SK-N-SH treated with all-trans-retinoic acid at 6 μM for 48 hours (cell line): ENCODE measurements at regions not wholly inside any gene's neighbourhood (a gene's known extent, or its start where the extent isn't known, plus 50 kb on each side); places are given as distances from the start of the nearest gene placed in this dataset.

Source experiments
- ATAC-seq: fragments of 200-7000 bp; cut with Tn5 transposase; 3 replicates; pipeline ENCODE4 v1.9.1; 2020; ENCODE audit warnings: mild to moderate bottlenecking, moderate library complexity
- ARNTL ChIP-seq: fragments of 450-650 bp; formaldehyde crosslinking; IDR thresholded peaks from 2 replicates; pipeline ENCODE4 v1.5.0; 2020; ENCODE audit warnings: low read depth, mild to moderate bottlenecking, moderate library complexity, borderline replicate concordance
- BACH2 ChIP-seq: fragments of 250-450 bp; sonication (Bioruptor Pico); IDR thresholded peaks from 2 replicates; pipeline ENCODE4 v1.9.0; 2021; ENCODE audit warnings: mild to moderate bottlenecking, borderline replicate concordance
- CSDC2 ChIP-seq: fragments of 250-450 bp; sonication (Bioruptor Pico); IDR thresholded peaks from 2 replicates; pipeline ENCODE4 v1.5.0; 2020; ENCODE audit warnings: mild to moderate bottlenecking, moderate library complexity
- ESRRG ChIP-seq: fragments of 250-450 bp; sonication (Bioruptor Pico); IDR thresholded peaks from 2 replicates; pipeline ENCODE4 v1.6.1; 2021; ENCODE audit warnings: mild to moderate bottlenecking
- GLIS3 ChIP-seq: fragments of 250-450 bp; sonication (Bioruptor Pico); IDR thresholded peaks from 2 replicates; pipeline ENCODE4 v1.5.0; 2020; ENCODE audit warnings: mild to moderate bottlenecking, moderate library complexity
- ISL1 ChIP-seq: fragments of 250-450 bp; sonication (Bioruptor Pico); IDR thresholded peaks from 2 replicates; pipeline ENCODE4 v2.1.2; 2022; ENCODE audit warnings: mild to moderate bottlenecking, moderate library complexity
- OSR1 ChIP-seq: fragments of 250-450 bp; sonication (Bioruptor Pico); IDR thresholded peaks from 2 replicates; pipeline ENCODE4 v1.8.0; 2022; ENCODE audit warnings: moderate library complexity, mild to moderate bottlenecking, inconsistent platforms
- PPARA ChIP-seq: fragments of 250-450 bp; sonication (Bioruptor Pico); IDR thresholded peaks from 2 replicates; pipeline ENCODE4 v1.5.0; 2020; ENCODE audit warnings: mild to moderate bottlenecking, borderline replicate concordance
- RARB ChIP-seq: fragments of 250-450 bp; sonication (Bioruptor Pico); IDR thresholded peaks from 2 replicates; pipeline ENCODE4 v1.8.0; 2021; ENCODE audit warnings: mild to moderate bottlenecking, moderate library complexity
- TOX ChIP-seq: fragments of 250-450 bp; sonication (Bioruptor Pico); IDR thresholded peaks from 2 replicates; pipeline ENCODE4 v1.8.0; 2021; ENCODE audit warnings: mild to moderate bottlenecking, moderate library complexity, borderline replicate concordance
- ZC3H10 ChIP-seq: fragments of 250-450 bp; sonication (Bioruptor Pico); IDR thresholded peaks from 2 replicates; pipeline ENCODE4 v1.5.1; 2021; ENCODE audit warnings: mild to moderate bottlenecking, moderate library complexity
- ZFP3 ChIP-seq: fragments of 250-450 bp; sonication (Bioruptor Pico); IDR thresholded peaks from 2 replicates; pipeline ENCODE4 v1.5.0; 2020; ENCODE audit warnings: mild to moderate bottlenecking, moderate library complexity
- ZFP30 ChIP-seq: fragments of 450-650 bp; formaldehyde crosslinking; IDR thresholded peaks from 2 replicates; pipeline ENCODE4 v1.5.0; 2022; ENCODE audit warnings: mild to moderate bottlenecking, moderate library complexity
- ZNF565 ChIP-seq: fragments of 450-650 bp; formaldehyde crosslinking; conservative IDR thresholded peaks from 2 replicates; pipeline ENCODE4 v1.5.0; 2020; ENCODE audit warnings: low read depth, mild to moderate bottlenecking, moderate library complexity
- ZNF70 ChIP-seq: fragments of 450-650 bp; formaldehyde crosslinking; IDR thresholded peaks from 2 replicates; pipeline ENCODE4 v1.5.0; 2020; ENCODE audit warnings: mild to moderate bottlenecking, moderate library complexity
- ZNF8 ChIP-seq: fragments of 450-650 bp; formaldehyde crosslinking; IDR thresholded peaks from 2 replicates; pipeline ENCODE4 v1.5.0; 2020; ENCODE audit warnings: mild to moderate bottlenecking, moderate library complexity
- TF ChIP-seq, protein P1 (sequence below): fragments of 250-450 bp; sonication (Bioruptor Pico); IDR thresholded peaks from 2 replicates; pipeline ENCODE4 v1.8.0; 2021; ENCODE audit warnings: low read depth, mild to moderate bottlenecking, moderate library complexity, borderline replicate concordance
- TF ChIP-seq, protein P2 (sequence below): fragments of 250-450 bp; sonication (Bioruptor Pico); IDR thresholded peaks from 2 replicates; pipeline ENCODE4 v1.5.0; 2020; ENCODE audit warnings: mild to moderate bottlenecking, moderate library complexity
- TF ChIP-seq, protein P3 (sequence below): fragments of 250-450 bp; sonication (Bioruptor Pico); IDR thresholded peaks from 2 replicates; pipeline ENCODE4 v1.5.1; 2021; ENCODE audit warnings: mild to moderate bottlenecking, moderate library complexity
- TF ChIP-seq, protein P4 (sequence below): fragments of 250-450 bp; sonication (Bioruptor Pico); IDR thresholded peaks from 2 replicates; pipeline ENCODE4 v1.5.1; 2020; ENCODE audit warnings: low read depth, mild to moderate bottlenecking, moderate library complexity
- TF ChIP-seq, protein P5 (sequence below): fragments of 250-450 bp; sonication (Bioruptor Pico); IDR thresholded peaks from 2 replicates; pipeline ENCODE4 v1.8.0; 2020; ENCODE audit warnings: mild to moderate bottlenecking, moderate library complexity, borderline replicate concordance

DNA sequence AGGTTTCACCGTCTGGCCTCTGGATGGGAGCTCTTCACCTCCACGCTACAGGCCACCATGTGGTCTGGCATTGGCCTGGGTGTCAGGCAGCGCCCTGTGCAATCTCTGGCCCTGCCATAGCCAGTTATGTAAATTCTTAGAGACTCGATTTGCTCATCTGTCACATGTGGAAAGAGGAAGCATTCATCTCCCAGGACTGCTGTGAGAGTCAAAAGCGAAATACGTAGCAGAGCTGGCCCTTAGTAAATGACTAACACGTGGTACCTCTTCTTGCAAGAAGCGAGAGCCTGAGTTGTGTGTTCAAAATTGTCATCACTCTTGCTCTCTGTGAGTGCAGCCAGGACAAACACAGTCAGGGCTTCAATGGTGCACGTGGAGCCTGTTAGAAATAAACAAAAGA is 159.0 kb upstream of the BACE2 start:
- TF ChIP-seq TOX = no peak
- TF ChIP-seq, protein P1, sequence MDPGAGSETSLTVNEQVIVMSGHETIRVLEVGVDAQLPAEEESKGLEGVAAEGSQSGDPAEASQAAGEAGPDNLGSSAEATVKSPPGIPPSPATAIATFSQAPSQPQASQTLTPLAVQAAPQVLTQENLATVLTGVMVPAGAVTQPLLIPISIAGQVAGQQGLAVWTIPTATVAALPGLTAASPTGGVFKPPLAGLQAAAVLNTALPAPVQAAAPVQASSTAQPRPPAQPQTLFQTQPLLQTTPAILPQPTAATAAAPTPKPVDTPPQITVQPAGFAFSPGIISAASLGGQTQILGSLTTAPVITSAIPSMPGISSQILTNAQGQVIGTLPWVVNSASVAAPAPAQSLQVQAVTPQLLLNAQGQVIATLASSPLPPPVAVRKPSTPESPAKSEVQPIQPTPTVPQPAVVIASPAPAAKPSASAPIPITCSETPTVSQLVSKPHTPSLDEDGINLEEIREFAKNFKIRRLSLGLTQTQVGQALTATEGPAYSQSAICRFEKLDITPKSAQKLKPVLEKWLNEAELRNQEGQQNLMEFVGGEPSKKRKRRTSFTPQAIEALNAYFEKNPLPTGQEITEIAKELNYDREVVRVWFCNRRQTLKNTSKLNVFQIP (CRISPR knock-in tag) = no peak
- TF ChIP-seq PPARA (CRISPR knock-in tag) = no peak
- TF ChIP-seq, protein P2, sequence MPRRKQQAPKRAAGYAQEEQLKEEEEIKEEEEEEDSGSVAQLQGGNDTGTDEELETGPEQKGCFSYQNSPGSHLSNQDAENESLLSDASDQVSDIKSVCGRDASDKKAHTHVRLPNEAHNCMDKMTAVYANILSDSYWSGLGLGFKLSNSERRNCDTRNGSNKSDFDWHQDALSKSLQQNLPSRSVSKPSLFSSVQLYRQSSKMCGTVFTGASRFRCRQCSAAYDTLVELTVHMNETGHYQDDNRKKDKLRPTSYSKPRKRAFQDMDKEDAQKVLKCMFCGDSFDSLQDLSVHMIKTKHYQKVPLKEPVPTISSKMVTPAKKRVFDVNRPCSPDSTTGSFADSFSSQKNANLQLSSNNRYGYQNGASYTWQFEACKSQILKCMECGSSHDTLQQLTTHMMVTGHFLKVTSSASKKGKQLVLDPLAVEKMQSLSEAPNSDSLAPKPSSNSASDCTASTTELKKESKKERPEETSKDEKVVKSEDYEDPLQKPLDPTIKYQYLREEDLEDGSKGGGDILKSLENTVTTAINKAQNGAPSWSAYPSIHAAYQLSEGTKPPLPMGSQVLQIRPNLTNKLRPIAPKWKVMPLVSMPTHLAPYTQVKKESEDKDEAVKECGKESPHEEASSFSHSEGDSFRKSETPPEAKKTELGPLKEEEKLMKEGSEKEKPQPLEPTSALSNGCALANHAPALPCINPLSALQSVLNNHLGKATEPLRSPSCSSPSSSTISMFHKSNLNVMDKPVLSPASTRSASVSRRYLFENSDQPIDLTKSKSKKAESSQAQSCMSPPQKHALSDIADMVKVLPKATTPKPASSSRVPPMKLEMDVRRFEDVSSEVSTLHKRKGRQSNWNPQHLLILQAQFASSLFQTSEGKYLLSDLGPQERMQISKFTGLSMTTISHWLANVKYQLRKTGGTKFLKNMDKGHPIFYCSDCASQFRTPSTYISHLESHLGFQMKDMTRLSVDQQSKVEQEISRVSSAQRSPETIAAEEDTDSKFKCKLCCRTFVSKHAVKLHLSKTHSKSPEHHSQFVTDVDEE (CRISPR knock-in tag) = no peak
- TF ChIP-seq, protein P3, sequence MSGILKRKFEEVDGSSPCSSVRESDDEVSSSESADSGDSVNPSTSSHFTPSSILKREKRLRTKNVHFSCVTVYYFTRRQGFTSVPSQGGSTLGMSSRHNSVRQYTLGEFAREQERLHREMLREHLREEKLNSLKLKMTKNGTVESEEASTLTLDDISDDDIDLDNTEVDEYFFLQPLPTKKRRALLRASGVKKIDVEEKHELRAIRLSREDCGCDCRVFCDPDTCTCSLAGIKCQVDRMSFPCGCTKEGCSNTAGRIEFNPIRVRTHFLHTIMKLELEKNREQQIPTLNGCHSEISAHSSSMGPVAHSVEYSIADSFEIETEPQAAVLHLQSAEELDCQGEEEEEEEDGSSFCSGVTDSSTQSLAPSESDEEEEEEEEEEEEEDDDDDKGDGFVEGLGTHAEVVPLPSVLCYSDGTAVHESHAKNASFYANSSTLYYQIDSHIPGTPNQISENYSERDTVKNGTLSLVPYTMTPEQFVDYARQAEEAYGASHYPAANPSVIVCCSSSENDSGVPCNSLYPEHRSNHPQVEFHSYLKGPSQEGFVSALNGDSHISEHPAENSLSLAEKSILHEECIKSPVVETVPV = no peak
- ATAC-seq = no peak

DNA sequence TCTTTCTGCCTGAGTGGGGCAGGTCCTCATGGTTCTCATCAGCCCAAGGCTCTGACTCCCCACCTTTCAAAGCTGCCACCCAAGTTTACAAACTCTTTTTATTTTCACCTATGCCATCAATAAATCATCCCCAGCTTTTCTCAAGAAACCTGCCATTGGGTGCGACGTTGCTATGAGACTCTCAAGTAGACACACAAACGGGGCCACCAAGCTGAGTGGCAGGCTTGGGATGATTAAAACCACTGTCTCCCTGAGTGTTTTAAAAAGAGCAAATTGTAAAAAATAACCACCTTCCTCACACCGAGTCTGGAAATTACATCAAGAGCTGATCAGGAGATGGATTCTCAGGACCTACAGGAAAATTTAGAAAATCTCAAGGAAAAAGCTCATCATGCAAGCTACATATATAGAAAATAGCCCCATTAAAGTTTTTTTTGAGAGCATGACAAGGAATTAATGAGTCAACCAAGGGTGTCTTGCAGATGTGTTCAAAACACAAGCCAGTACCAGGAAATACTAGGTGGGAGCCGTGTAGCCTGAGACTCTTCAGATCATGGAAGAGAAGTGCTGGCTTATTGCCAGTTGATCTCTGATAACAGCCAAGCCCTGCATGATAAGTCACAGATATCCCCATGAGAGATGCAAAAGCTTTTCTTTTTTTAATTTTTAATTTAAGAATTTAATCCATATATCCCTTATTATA is 158.4 kb upstream of the BACE2 start:
- TF ChIP-seq ZFP3 (CRISPR knock-in tag) = no peak
- no peak for TF ChIP-seq ZNF70 (CRISPR knock-in tag)
- no peak for TF ChIP-seq ISL1 (CRISPR knock-in tag)
- no peak for TF ChIP-seq OSR1 (CRISPR knock-in tag)
- no peak for TF ChIP-seq BACH2 (CRISPR knock-in tag)
- no peak for TF ChIP-seq TOX
- no peak for TF ChIP-seq ZNF565 (CRISPR knock-in tag)
- no peak for TF ChIP-seq RARB (CRISPR knock-in tag)
- TF ChIP-seq, protein P2 (CRISPR knock-in tag) = no peak
- TF ChIP-seq, protein P4, sequence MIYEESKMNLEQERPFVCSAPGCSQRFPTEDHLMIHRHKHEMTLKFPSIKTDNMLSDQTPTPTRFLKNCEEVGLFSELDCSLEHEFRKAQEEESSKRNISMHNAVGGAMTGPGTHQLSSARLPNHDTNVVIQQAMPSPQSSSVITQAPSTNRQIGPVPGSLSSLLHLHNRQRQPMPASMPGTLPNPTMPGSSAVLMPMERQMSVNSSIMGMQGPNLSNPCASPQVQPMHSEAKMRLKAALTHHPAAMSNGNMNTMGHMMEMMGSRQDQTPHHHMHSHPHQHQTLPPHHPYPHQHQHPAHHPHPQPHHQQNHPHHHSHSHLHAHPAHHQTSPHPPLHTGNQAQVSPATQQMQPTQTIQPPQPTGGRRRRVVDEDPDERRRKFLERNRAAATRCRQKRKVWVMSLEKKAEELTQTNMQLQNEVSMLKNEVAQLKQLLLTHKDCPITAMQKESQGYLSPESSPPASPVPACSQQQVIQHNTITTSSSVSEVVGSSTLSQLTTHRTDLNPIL = no peak
- TF ChIP-seq, protein P5, sequence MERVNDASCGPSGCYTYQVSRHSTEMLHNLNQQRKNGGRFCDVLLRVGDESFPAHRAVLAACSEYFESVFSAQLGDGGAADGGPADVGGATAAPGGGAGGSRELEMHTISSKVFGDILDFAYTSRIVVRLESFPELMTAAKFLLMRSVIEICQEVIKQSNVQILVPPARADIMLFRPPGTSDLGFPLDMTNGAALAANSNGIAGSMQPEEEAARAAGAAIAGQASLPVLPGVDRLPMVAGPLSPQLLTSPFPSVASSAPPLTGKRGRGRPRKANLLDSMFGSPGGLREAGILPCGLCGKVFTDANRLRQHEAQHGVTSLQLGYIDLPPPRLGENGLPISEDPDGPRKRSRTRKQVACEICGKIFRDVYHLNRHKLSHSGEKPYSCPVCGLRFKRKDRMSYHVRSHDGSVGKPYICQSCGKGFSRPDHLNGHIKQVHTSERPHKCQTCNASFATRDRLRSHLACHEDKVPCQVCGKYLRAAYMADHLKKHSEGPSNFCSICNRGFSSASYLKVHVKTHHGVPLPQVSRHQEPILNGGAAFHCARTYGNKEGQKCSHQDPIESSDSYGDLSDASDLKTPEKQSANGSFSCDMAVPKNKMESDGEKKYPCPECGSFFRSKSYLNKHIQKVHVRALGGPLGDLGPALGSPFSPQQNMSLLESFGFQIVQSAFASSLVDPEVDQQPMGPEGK = no peak
- no peak for TF ChIP-seq GLIS3
- no peak for TF ChIP-seq ESRRG (CRISPR knock-in tag)
- TF ChIP-seq ZFP30 (CRISPR knock-in tag) = no peak
- no peak for TF ChIP-seq ARNTL (CRISPR knock-in tag)
- no peak for TF ChIP-seq ZNF8 (CRISPR knock-in tag)
- TF ChIP-seq, protein P1 (CRISPR knock-in tag) = no peak
- no peak for TF ChIP-seq ZC3H10 (CRISPR knock-in tag)
- no peak for TF ChIP-seq CSDC2 (CRISPR knock-in tag)
- ATAC-seq = no peak
